CD4-positive, alpha-beta memory T cell (primary cell): ENCODE measurements at regions not wholly inside any gene's neighbourhood (a gene's known extent, or its start where the extent isn't known, plus 50 kb on each side); places are given as distances from the start of the nearest gene placed in this dataset.

Experiments
- CTCF ChIA-PET: fragments of 350-600 bp; sonication (Branson Sonifier 250); formaldehyde crosslinking; loops from one replicate; lab custom pipeline; 2021; ENCODE audit warnings: inconsistent platforms; ENCODE audit not compliant: partially characterized antibody; lab: Charles Lee
- POLR2A ChIA-PET: fragments of 350-600 bp; sonication (Branson Sonifier 250); formaldehyde crosslinking; loops from one replicate; lab custom pipeline; 2021; ENCODE audit not compliant: partially characterized antibody; lab: Charles Lee
- DNase-seq, 5 donors: peaks; one replicate each; pipeline versions ENCODE4 v3.0.0 to v3.0.0-alpha.2; 2020 to 2022; ENCODE audit warnings: mixed read lengths in 1 of 5
- H3K27ac ChIP-seq: one replicate; pipeline ENCODE4 v1.7.0; 2013; ENCODE audit warnings: low read depth, low read length
- H3K27me3 ChIP-seq: 2 replicates; pipeline ENCODE4 v1.7.0; 2013; ENCODE audit warnings: mild to moderate bottlenecking, low read length, moderate library complexity; ENCODE audit not compliant: insufficient read depth
- H3K36me3 ChIP-seq: 2 replicates; pipeline ENCODE4 v1.7.0; 2013; ENCODE audit warnings: mild to moderate bottlenecking, low read length, moderate library complexity; ENCODE audit not compliant: insufficient read depth
- H3K4me1 ChIP-seq: 2 replicates; pipeline ENCODE4 v1.7.0; 2013; ENCODE audit warnings: mild to moderate bottlenecking, low read length, moderate library complexity; ENCODE audit not compliant: insufficient read depth
- H3K4me3 ChIP-seq, 2 donors: one replicate each; pipeline ENCODE4 v1.7.0; 2013; ENCODE audit warnings: low read length in 2 of 2, mild to moderate bottlenecking in 1 of 2
- H3K9me3 ChIP-seq, 2 donors: one replicate each; pipeline ENCODE4 v1.7.0; 2013; ENCODE audit warnings: low read length in 2 of 2, control low read depth in 1 of 2; ENCODE audit not compliant: control insufficient read depth in 1 of 2
- H3K27ac Mint-ChIP-seq, 7 donors: one replicate each; pipeline ENCODE4 v1.8.0; 2020 to 2021; ENCODE audit warnings: mixed read lengths in 7 of 7, mild to moderate bottlenecking in 6 of 7, inconsistent platforms in 3 of 7, moderate library complexity in 3 of 7
- H3K27me3 Mint-ChIP-seq, 2 donors: one replicate each; pipeline ENCODE4 v1.8.0; 2020 to 2021; ENCODE audit warnings: mixed read lengths in 2 of 2
- H3K36me3 Mint-ChIP-seq, 2 donors: one replicate each; pipeline ENCODE4 v1.8.0; 2020 to 2021; ENCODE audit warnings: mixed read lengths in 2 of 2, inconsistent platforms in 1 of 2, mild to moderate bottlenecking in 1 of 2
- H3K4me1 Mint-ChIP-seq, 4 donors: one replicate each; pipeline ENCODE4 v1.8.0; 2020 to 2021; ENCODE audit warnings: mixed read lengths in 4 of 4, mild to moderate bottlenecking in 1 of 4
- H3K4me3 Mint-ChIP-seq, 8 donors: one replicate each; pipeline ENCODE4 v1.8.0; 2020 to 2021; ENCODE audit warnings: mixed read lengths in 8 of 8, mild to moderate bottlenecking in 7 of 8, moderate library complexity in 6 of 8, inconsistent platforms in 3 of 8
- H3K9me3 Mint-ChIP-seq, 8 donors: one replicate each; pipeline ENCODE4 v1.8.0; 2020 to 2021; ENCODE audit warnings: mixed read lengths in 8 of 8, mild to moderate bottlenecking in 5 of 8, inconsistent platforms in 3 of 8, moderate library complexity in 1 of 8
- intact Hi-C: fragments of 100-400 bp; cut with micrococcal nuclease; formaldehyde crosslinking; loops from one replicate; pipeline ENCODE4 v1.15.1; 2023

DNA sequence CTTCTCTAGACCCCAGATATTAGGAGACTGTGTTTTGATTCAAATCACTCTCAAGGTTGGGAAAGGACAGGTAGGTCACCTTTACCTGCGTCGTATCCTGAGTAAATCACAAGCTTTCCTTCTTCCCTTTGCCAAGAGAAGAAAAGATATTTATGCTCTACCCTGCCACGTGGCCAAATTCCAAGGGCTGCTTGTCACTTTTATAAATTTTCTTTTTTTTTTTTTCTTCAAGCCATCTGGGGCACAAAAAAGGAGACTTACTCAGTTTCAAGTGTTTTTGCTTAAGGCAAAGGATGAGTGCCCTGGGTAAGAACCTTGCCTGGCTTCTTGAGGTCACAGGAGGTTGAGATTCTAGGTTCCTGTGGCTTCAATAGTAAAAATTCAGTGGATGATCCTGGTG is 285.1 kb downstream of the TMEM114 start:
- intact Hi-C loops, result no loop called here
- no peak overlapping the region for H3K27ac Mint-ChIP-seq
- Histone ChIP-seq H3K27me3 (no peaks in the 10 kb centered on the region), H3K4me1 (no peaks in the 10 kb centered on the region), H3K4me3 (no peak overlapping the region), H3K36me3 (no peaks in the 10 kb centered on the region), H3K9me3 (peaks cover 0 to 3% of the 10 kb centered on the region in 2 donors), H3K27ac (no peak overlapping the region)
- H3K4me3 Mint-ChIP-seq, result no peak overlapping the region
- no peaks in the 10 kb centered on the region for H3K36me3 Mint-ChIP-seq
- H3K27me3 Mint-ChIP-seq, result no peaks in the 10 kb centered on the region
- CTCF ChIA-PET, result no interaction called here
- no peak for DNase-seq
- peaks cover 0 to 27% (median 10%) of the 10 kb centered on the region in 8 donors for H3K9me3 Mint-ChIP-seq
- POLR2A ChIA-PET, result no interaction called here
- H3K4me1 Mint-ChIP-seq, result no peaks in the 10 kb centered on the region

GRCh38 chr16:8299635-8300034 is 290.7 kb downstream of the TMEM114 start:
- peaks cover 0 to 26% (median 10%) of the 10 kb centered on the region in 8 donors for H3K9me3 Mint-ChIP-seq
- no peak overlapping the region for H3K27ac Mint-ChIP-seq
- Histone ChIP-seq H3K27me3 (no peaks in the 10 kb centered on the region), H3K4me1 (no peaks in the 10 kb centered on the region), H3K4me3 (no peak overlapping the region), H3K27ac (no peak overlapping the region), H3K9me3 (peaks cover 0 to 3% of the 10 kb centered on the region in 2 donors), H3K36me3 (no peaks in the 10 kb centered on the region)
- no peak for DNase-seq
- no peaks in the 10 kb centered on the region for H3K4me1 Mint-ChIP-seq
- ChIA-PET CTCF (no interaction called here), POLR2A (no interaction called here)
- intact Hi-C loops, result no loop called here
- no peaks in the 10 kb centered on the region for H3K36me3 Mint-ChIP-seq
- no peaks in the 10 kb centered on the region for H3K27me3 Mint-ChIP-seq
- no peak overlapping the region for H3K4me3 Mint-ChIP-seq

- no peaks in the 10 kb centered on the region for H3K4me1 Mint-ChIP-seq
- peaks cover 0 to 14% (median 7%) of the 10 kb centered on the region in 8 donors for H3K9me3 Mint-ChIP-seq
- no peaks in the 10 kb centered on the region for H3K9me3 ChIP-seq
- no peak overlapping the region for H3K27ac ChIP-seq
- DNase-seq, result no peak
- H3K4me3 Mint-ChIP-seq, result no peak overlapping the region
- H3K27me3 Mint-ChIP-seq, result no peaks in the 10 kb centered on the region
- H3K27ac Mint-ChIP-seq, result no peak overlapping the region
- no peak overlapping the region for H3K4me3 ChIP-seq
- ChIA-PET POLR2A (no interaction called here), CTCF (no interaction called here)
- no peaks in the 10 kb centered on the region for H3K36me3 ChIP-seq
- H3K4me1 ChIP-seq, result no peaks in the 10 kb centered on the region
- intact Hi-C loops, result no loop called here
- no peaks in the 10 kb centered on the region for H3K36me3 Mint-ChIP-seq
- no peaks in the 10 kb centered on the region for H3K27me3 ChIP-seq
Measured at GRCh38 chr16:8295513-8296237, 294.6 kb downstream of the TMEM114 start.

DNA sequence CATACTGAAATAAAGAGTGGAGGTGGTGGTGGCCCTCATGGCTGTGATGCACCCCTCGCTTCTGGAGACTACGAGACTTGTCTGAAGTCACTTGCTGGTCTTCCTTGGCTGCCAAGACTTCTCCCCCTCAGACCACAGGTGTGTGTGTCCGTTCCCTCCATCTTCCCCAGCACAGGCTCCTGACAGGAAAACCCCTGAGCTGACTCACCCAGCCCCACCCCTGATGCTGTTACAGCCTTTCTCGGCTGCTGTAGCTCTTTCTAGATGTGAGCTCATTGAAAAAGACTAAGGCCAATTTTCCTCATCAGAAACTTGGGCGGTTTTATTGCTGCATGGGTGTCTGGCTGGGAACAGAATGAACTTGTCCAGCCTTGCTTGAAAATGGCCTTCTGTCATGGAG is 296.9 kb downstream of the TMEM114 start:
- Histone ChIP-seq H3K27me3 (no peaks in the 10 kb centered on the region), H3K27ac (no peak overlapping the region), H3K36me3 (no peaks in the 10 kb centered on the region), H3K9me3 (no peaks in the 10 kb centered on the region), H3K4me1 (no peaks in the 10 kb centered on the region), H3K4me3 (no peak overlapping the region)
- no peaks in the 10 kb centered on the region for H3K36me3 Mint-ChIP-seq
- intact Hi-C loops, result no loop called here
- H3K9me3 Mint-ChIP-seq, result peaks cover 0 to 11% (median 4%) of the 10 kb centered on the region in 8 donors
- no peak for DNase-seq
- CTCF ChIA-PET, result no interaction called here
- POLR2A ChIA-PET, result no interaction called here
- H3K4me1 Mint-ChIP-seq, result no peaks in the 10 kb centered on the region
- no peak overlapping the region for H3K27ac Mint-ChIP-seq
- H3K27me3 Mint-ChIP-seq, result no peaks in the 10 kb centered on the region
- no peak overlapping the region for H3K4me3 Mint-ChIP-seq

DNA sequence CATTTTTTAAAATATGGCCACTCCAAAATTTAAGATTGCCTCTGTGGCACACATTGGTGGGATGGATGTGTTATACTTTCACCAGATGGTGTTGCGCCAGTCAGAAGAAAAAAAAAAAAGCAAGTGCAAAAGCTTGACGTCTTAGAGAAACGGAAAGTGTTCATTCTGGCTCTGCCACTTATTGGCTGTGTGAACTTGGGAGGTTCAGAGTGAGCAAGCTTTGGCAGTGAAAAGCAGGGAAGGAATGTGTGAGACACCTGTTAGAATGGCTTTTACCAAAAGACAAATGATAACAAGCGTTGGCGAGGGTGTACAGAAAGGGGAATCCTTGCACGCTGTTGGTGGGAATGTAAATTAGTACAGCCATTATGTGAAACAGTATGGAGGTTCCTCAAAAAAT is 298.0 kb downstream of the TMEM114 start:
- Mint-ChIP-seq H3K27ac (no peak overlapping the region), H3K4me1 (no peaks in the 10 kb centered on the region)
- no peaks in the 10 kb centered on the region for H3K36me3 ChIP-seq

DNA sequence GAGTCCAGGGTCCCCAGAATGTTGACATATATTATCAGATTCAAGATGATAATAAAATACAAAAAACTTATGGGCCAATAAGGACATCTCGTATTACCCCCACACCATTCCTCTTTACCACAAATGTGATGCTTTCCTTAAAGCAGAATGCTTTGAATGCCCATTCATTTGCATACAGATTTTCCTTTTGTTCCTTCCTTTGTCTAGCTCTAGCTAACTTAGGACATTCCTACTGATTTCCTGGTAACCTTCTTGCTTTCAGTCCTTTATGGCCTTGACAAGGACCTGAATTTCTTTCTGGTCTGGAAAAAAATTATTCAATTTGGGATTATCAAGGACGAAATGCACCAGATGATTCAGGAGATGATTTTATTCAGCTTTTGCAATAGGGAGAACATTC is 304.0 kb downstream of the TMEM114 start:
- Histone ChIP-seq H3K9me3 (no peaks in the 10 kb centered on the region), H3K27me3 (no peaks in the 10 kb centered on the region), H3K4me1 (no peaks in the 10 kb centered on the region), H3K27ac (no peak overlapping the region), H3K36me3 (no peaks in the 10 kb centered on the region), H3K4me3 (no peak overlapping the region)
- POLR2A ChIA-PET, result no interaction called here
- Mint-ChIP-seq H3K9me3 (peaks cover 0 to 21% (median 4%) of the 10 kb centered on the region in 8 donors), H3K27me3 (peaks cover 0 to 1% of the 10 kb centered on the region in 2 donors), H3K36me3 (no peaks in the 10 kb centered on the region), H3K4me3 (no peak overlapping the region), H3K4me1 (no peaks in the 10 kb centered on the region), H3K27ac (no peak overlapping the region)
- CTCF ChIA-PET, result no interaction called here
- intact Hi-C loops, result no loop called here
- no peak for DNase-seq

More for the DNA sequence above, 298.0 kb downstream of the TMEM114 start:
- ChIA-PET CTCF (no interaction called here), POLR2A (no interaction called here)
- Mint-ChIP-seq H3K4me3 (no peak overlapping the region), H3K27me3 (no peaks in the 10 kb centered on the region), H3K36me3 (no peaks in the 10 kb centered on the region), H3K9me3 (peaks cover 0 to 8% (median 3%) of the 10 kb centered on the region in 8 donors)
- no peaks in the 10 kb centered on the region for H3K4me1 ChIP-seq
- no peak overlapping the region for H3K4me3 ChIP-seq
- intact Hi-C loops, result no loop called here
- no peak for DNase-seq
- no peak overlapping the region for H3K27ac ChIP-seq
- H3K27me3 ChIP-seq, result no peaks in the 10 kb centered on the region
- H3K9me3 ChIP-seq, result no peaks in the 10 kb centered on the region

- no peak overlapping the region for H3K4me3 Mint-ChIP-seq
- POLR2A ChIA-PET, result no interaction called here
- H3K4me3 ChIP-seq, result no peak overlapping the region
- H3K27me3 ChIP-seq, result no peaks in the 10 kb centered on the region
- H3K4me1 Mint-ChIP-seq, result no peaks in the 10 kb centered on the region
- no peak overlapping the region for H3K27ac ChIP-seq
- no peak overlapping the region for H3K27ac Mint-ChIP-seq
- intact Hi-C loops, result no loop called here
- H3K9me3 Mint-ChIP-seq, result peaks cover 0 to 25% (median 5%) of the 10 kb centered on the region in 8 donors
- H3K36me3 ChIP-seq, result no peaks in the 10 kb centered on the region
- CTCF ChIA-PET, result no interaction called here
- H3K4me1 ChIP-seq, result no peaks in the 10 kb centered on the region
- no peaks in the 10 kb centered on the region for H3K9me3 ChIP-seq
- no peaks in the 10 kb centered on the region for H3K36me3 Mint-ChIP-seq
- peaks cover 0 to 1% of the 10 kb centered on the region in 2 donors for H3K27me3 Mint-ChIP-seq
- no peak for DNase-seq
Measured at GRCh38 chr16:8283195-8283594, 307.1 kb downstream of the TMEM114 start.
